ENCODE measurements at regions not wholly inside any gene's neighbourhood (a gene's known extent, or its start where the extent isn't known, plus 50 kb on each side); places are given as distances from the start of the nearest gene placed in this dataset.

DNA sequence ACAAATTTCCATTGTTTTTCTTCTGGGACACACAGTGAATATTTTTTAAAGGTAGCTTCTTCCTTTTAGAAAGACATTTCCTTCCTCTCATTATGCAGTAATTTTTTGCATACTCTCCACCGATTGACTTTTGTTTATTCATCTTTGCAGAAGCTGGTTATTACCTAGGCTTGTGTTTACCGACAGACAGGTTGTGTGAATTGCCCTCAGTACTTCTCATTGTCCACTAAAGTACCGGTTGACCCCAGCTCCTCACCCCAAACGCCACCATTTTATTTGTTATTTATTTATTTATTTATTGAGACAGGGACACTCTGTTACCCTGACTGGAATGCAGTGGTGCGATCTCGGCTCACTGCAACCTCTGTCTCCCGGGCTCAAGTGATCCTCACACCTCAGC is 63.4 kb upstream of the MYL2 start:
- POLR2A ChIA-PET, result no interaction called here
- CTCF ChIA-PET, result interaction anchor here (1.0 kb wide), 1 partner anchor 20 kb away, joined by 3 read pairs; no protein-coding TSS in a partner anchor
- Histone ChIP-seq H3K9ac (ENCODE audit: low read length) (no peak overlapping the region), H3K79me2 (ENCODE audit: insufficient read depth, low read length) (no peaks in the 10 kb centered on the region), H3K4me2 (ENCODE audit: low read length) (no peak overlapping the region), H3K27ac (ENCODE audit: low read depth, low read length) (no peak overlapping the region), H3K36me3 (ENCODE audit: control insufficient read depth in 1 of 2, insufficient read depth in 2 of 2, low read length in 2 of 2) (no peaks in the 10 kb centered on the region), H3K27me3 (ENCODE audit: insufficient read depth, low read length) (no peaks in the 10 kb centered on the region), H3K4me1 (ENCODE audit: control insufficient read depth in 1 of 2, insufficient read depth in 2 of 2, low read length in 2 of 2) (no peaks in the 10 kb centered on the region), H3K9me3 (ENCODE audit: control insufficient read depth in 1 of 2, insufficient read depth in 1 of 2, low read depth in 1 of 2, low read length in 2 of 2) (no peaks in the 10 kb centered on the region), H3K9me2 (ENCODE audit: insufficient read depth) (no peaks in the 10 kb centered on the region), H2AFZ (ENCODE audit: low read depth, low read length, poor library complexity, severe bottlenecking) (no peak overlapping the region), H3K4me3 (replicated peaks in 1 of 2; ENCODE audit: low read depth in 1 of 2, low read length in 2 of 2) (no peak overlapping the region), H4K20me1 (ENCODE audit: insufficient read depth) (no peaks in the 10 kb centered on the region)
- no TSS peak for BruUV-seq (replicated peaks)
- TF ChIP-seq SIN3A (IDR thresholded peaks at IDR 0.05; ENCODE audit: low read depth), result no peak
- TF ChIP-seq, protein P1, sequence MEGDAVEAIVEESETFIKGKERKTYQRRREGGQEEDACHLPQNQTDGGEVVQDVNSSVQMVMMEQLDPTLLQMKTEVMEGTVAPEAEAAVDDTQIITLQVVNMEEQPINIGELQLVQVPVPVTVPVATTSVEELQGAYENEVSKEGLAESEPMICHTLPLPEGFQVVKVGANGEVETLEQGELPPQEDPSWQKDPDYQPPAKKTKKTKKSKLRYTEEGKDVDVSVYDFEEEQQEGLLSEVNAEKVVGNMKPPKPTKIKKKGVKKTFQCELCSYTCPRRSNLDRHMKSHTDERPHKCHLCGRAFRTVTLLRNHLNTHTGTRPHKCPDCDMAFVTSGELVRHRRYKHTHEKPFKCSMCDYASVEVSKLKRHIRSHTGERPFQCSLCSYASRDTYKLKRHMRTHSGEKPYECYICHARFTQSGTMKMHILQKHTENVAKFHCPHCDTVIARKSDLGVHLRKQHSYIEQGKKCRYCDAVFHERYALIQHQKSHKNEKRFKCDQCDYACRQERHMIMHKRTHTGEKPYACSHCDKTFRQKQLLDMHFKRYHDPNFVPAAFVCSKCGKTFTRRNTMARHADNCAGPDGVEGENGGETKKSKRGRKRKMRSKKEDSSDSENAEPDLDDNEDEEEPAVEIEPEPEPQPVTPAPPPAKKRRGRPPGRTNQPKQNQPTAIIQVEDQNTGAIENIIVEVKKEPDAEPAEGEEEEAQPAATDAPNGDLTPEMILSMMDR (IDR thresholded peaks at IDR 0.05 in 2 of 3, conservative IDR thresholded peaks at IDR 0.05 in 1 of 3; ENCODE audit: borderline replicate concordance in 1 of 3, insufficient read depth in 1 of 3, low read depth in 2 of 3, low read length in 2 of 3), result no peak
- no peak for TF ChIP-seq POLR2AphosphoS5 (IDR thresholded peaks at IDR 0.05; ENCODE audit: low read depth, low read length)
- TF ChIP-seq EGR1 (IDR thresholded peaks at IDR 0.05; ENCODE audit: low read depth), result no peak
- TF ChIP-seq JUND (IDR thresholded peaks at IDR 0.05), result no peak
- ATAC-seq (no peak), DNase-seq (ENCODE audit: low read depth, low spot score) (no peak)
- intact Hi-C loops (cut with micrococcal nuclease), result no loop called here
- RAD21 ChIA-PET (ENCODE audit: low non-redundant PET in 1 of 2, low total read pairs in 2 of 2, uncharacterized antibody in 2 of 2, unreplicated experiment in 2 of 2), result no interaction called here

DNA sequence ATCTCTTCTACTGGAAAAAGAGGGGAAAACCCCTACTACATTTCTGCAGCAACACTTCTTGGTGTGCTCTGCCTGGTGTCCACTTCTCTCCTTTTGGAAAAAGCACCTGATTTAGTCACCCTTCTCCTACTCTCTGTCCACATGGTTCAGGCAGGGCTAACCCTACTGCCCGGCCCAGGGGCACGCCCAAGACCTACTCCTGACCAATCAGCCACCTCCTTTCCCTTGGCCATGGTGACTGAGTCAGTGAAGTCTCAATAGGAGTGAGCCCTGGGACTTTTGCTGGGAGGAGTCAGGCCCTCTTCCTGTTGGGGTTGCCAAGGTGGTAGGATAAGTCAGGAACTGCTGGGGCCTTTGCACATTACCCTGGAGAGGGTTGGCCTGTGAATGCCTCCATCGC is 52.5 kb upstream of the MYL2 start:
- POLR2A ChIA-PET, result no interaction called here
- CTCF ChIA-PET, result no interaction called here

More for the DNA sequence above, 52.5 kb upstream of the MYL2 start:
- RAD21 ChIA-PET (ENCODE audit: low non-redundant PET in 1 of 2, low total read pairs in 2 of 2, uncharacterized antibody in 2 of 2, unreplicated experiment in 2 of 2), result no interaction called here
- Histone ChIP-seq H3K9me2 (ENCODE audit: insufficient read depth) (no peaks in the 10 kb centered on the region), H3K9ac (ENCODE audit: low read length) (no peak overlapping the region), H2AFZ (ENCODE audit: low read depth, low read length, poor library complexity, severe bottlenecking) (no peak overlapping the region), H3K4me1 (ENCODE audit: control insufficient read depth in 1 of 2, insufficient read depth in 2 of 2, low read length in 2 of 2) (no peaks in the 10 kb centered on the region), H3K36me3 (ENCODE audit: control insufficient read depth in 1 of 2, insufficient read depth in 2 of 2, low read length in 2 of 2) (no peaks in the 10 kb centered on the region), H4K20me1 (ENCODE audit: insufficient read depth) (no peaks in the 10 kb centered on the region), H3K9me3 (ENCODE audit: control insufficient read depth in 1 of 2, insufficient read depth in 1 of 2, low read depth in 1 of 2, low read length in 2 of 2) (no peaks in the 10 kb centered on the region), H3K27me3 (ENCODE audit: insufficient read depth, low read length) (no peaks in the 10 kb centered on the region), H3K4me3 (replicated peaks in 1 of 2; ENCODE audit: low read depth in 1 of 2, low read length in 2 of 2) (no peak overlapping the region), H3K27ac (ENCODE audit: low read depth, low read length) (no peak overlapping the region), H3K4me2 (ENCODE audit: low read length) (no peak overlapping the region), H3K79me2 (ENCODE audit: insufficient read depth, low read length) (no peaks in the 10 kb centered on the region)
- intact Hi-C loops (cut with micrococcal nuclease), result no loop called here
- peak; percentile 65 for ATAC-seq
- no TSS peak for BruUV-seq (replicated peaks)
- TF ChIP-seq FOSL1 (IDR thresholded peaks at IDR 0.05; ENCODE audit: low read depth) (no peak), POLR2A (IDR thresholded peaks at IDR 0.05; ENCODE audit: borderline replicate concordance, extremely low read depth, insufficient read depth, insufficient read length) (no peak), SRF (IDR thresholded peaks at IDR 0.05; ENCODE audit: low read depth) (no peak), EZH2 (IDR thresholded peaks at IDR 0.05) (no peak)
- DNase-seq (ENCODE audit: low read depth, low spot score), result no peak
